ENCODE measurements at regions not wholly inside any gene's neighbourhood (a gene's known extent, or its start where the extent isn't known, plus 50 kb on each side); places are given as distances from the start of the nearest gene placed in this dataset.
"Not testable (repeated sequence)": the region's sequence is repeated elsewhere in the genome, so short reads cannot be mapped to it uniquely, and the experiment has no call there.

- intact Hi-C loops (cut with micrococcal nuclease) = no loop called here
- Mint-ChIP-seq H3K9me3 (peaks cover 0 to 10% (median 6%) of the 10 kb centered on the region in 8 donors), H3K27ac (no peak overlapping the region), H3K36me3 (peaks cover 0 to 2% of the 10 kb centered on the region in 2 donors), H3K27me3 (peaks cover 0 to 1% of the 10 kb centered on the region in 2 donors), H3K4me3 (no peak overlapping the region), H3K4me1 (no peaks in the 10 kb centered on the region)
- H3K36me3 ChIP-seq (ENCODE audit: insufficient read depth, low read length) = no peaks in the 10 kb centered on the region
- H3K4me3 ChIP-seq (ENCODE audit: low read length in 2 of 2) = no peak overlapping the region
- H3K27ac ChIP-seq (ENCODE audit: low read depth, low read length) = no peak overlapping the region
- no peaks in the 10 kb centered on the region for H3K9me3 ChIP-seq (ENCODE audit: control insufficient read depth in 1 of 2, low read length in 2 of 2)
- ChIA-PET CTCF (ENCODE audit: partially characterized antibody) (no interaction called here), POLR2A (ENCODE audit: partially characterized antibody) (no interaction called here)
- DNase-seq = no peak
- no peaks in the 10 kb centered on the region for H3K27me3 ChIP-seq (ENCODE audit: insufficient read depth, low read length)
- H3K4me1 ChIP-seq (ENCODE audit: insufficient read depth, low read length) = no peaks in the 10 kb centered on the region
These were observed 358.7 kb downstream of the HHIPL2 start for GRCh38 chr1:222189218-222189617.

GRCh38 chr1:222187566-222188332 lies 360.2 kb downstream of the HHIPL2 start:
- Histone ChIP-seq H3K27me3 (ENCODE audit: insufficient read depth, low read length) (no peaks in the 10 kb centered on the region), H3K4me3 (ENCODE audit: low read length in 2 of 2) (no peak overlapping the region), H3K9me3 (ENCODE audit: control insufficient read depth in 1 of 2, low read length in 2 of 2) (no peaks in the 10 kb centered on the region), H3K36me3 (ENCODE audit: insufficient read depth, low read length) (no peaks in the 10 kb centered on the region), H3K27ac (ENCODE audit: low read depth, low read length) (no peak overlapping the region), H3K4me1 (ENCODE audit: insufficient read depth, low read length) (no peaks in the 10 kb centered on the region)
- ChIA-PET POLR2A (ENCODE audit: partially characterized antibody) (no interaction called here), CTCF (ENCODE audit: partially characterized antibody) (interaction anchor here (1.5 kb wide), 1 partner anchor 268 kb away, joined by 3 read pairs; no protein-coding TSS in a partner anchor)
- intact Hi-C loops (cut with micrococcal nuclease) = no loop called here
- Mint-ChIP-seq H3K4me1 (no peaks in the 10 kb centered on the region), H3K9me3 (peaks cover 0 to 19% (median 9%) of the 10 kb centered on the region in 8 donors), H3K27ac (no peak overlapping the region), H3K36me3 (peaks cover 0 to 2% of the 10 kb centered on the region in 2 donors), H3K4me3 (no peak overlapping the region), H3K27me3 (peaks cover 0 to 1% of the 10 kb centered on the region in 2 donors)
- DNase-seq = no peak

- CTCF ChIA-PET (ENCODE audit: partially characterized antibody) = no interaction called here
- Mint-ChIP-seq H3K4me1 (no peaks in the 10 kb centered on the region), H3K27me3 (peaks cover 0 to 1% of the 10 kb centered on the region in 2 donors), H3K9me3 (peaks cover 0 to 22% (median 9%) of the 10 kb centered on the region in 8 donors), H3K36me3 (no peaks in the 10 kb centered on the region), H3K4me3 (no peak overlapping the region), H3K27ac (peak overlapping the region in 1 of 7 donors; percentile 53)
- no peak for DNase-seq
- intact Hi-C loops (cut with micrococcal nuclease) = no loop called here
- H3K36me3 ChIP-seq (ENCODE audit: insufficient read depth, low read length) = no peaks in the 10 kb centered on the region
- POLR2A ChIA-PET (ENCODE audit: partially characterized antibody) = no interaction called here
- no peak overlapping the region for H3K4me3 ChIP-seq (ENCODE audit: low read length in 2 of 2)
- H3K4me1 ChIP-seq (ENCODE audit: insufficient read depth, low read length) = no peaks in the 10 kb centered on the region
- H3K9me3 ChIP-seq (ENCODE audit: control insufficient read depth in 1 of 2, low read length in 2 of 2) = no peaks in the 10 kb centered on the region
- no peak overlapping the region for H3K27ac ChIP-seq (ENCODE audit: low read depth, low read length)
- no peaks in the 10 kb centered on the region for H3K27me3 ChIP-seq (ENCODE audit: insufficient read depth, low read length)
These were observed 365.3 kb downstream of the HHIPL2 start for GRCh38 chr1:222182641-222183040.

- DNase-seq = no peak
- no peaks in the 10 kb centered on the region for H3K4me1 ChIP-seq (ENCODE audit: insufficient read depth, low read length)
- no peak overlapping the region for H3K27ac ChIP-seq (ENCODE audit: low read depth, low read length)
- intact Hi-C loops (cut with micrococcal nuclease) = no loop called here
- H3K9me3 Mint-ChIP-seq = peaks cover 0 to 25% (median 11%) of the 10 kb centered on the region in 8 donors
- no peak overlapping the region for H3K4me3 Mint-ChIP-seq
- peaks cover 0 to 1% of the 10 kb centered on the region in 2 donors for H3K27me3 Mint-ChIP-seq
- ChIA-PET CTCF (ENCODE audit: partially characterized antibody) (no interaction called here), POLR2A (ENCODE audit: partially characterized antibody) (no interaction called here)
- no peak overlapping the region for H3K27ac Mint-ChIP-seq
- H3K27me3 ChIP-seq (ENCODE audit: insufficient read depth, low read length) = no peaks in the 10 kb centered on the region
- H3K9me3 ChIP-seq (ENCODE audit: control insufficient read depth in 1 of 2, low read length in 2 of 2) = no peaks in the 10 kb centered on the region
- H3K4me1 Mint-ChIP-seq = no peaks in the 10 kb centered on the region
- no peaks in the 10 kb centered on the region for H3K36me3 Mint-ChIP-seq
- no peaks in the 10 kb centered on the region for H3K36me3 ChIP-seq (ENCODE audit: insufficient read depth, low read length)
- H3K4me3 ChIP-seq (ENCODE audit: low read length in 2 of 2) = no peak overlapping the region
These were observed 366.7 kb downstream of the HHIPL2 start for GRCh38 chr1:222181191-222181590.

GRCh38 chr1:222177496-222177895 lies 370.4 kb downstream of the HHIPL2 start:
- H3K4me3 ChIP-seq (ENCODE audit: low read length in 2 of 2); H3K9me3 ChIP-seq (ENCODE audit: control insufficient read depth in 1 of 2, low read length in 2 of 2); intact Hi-C loops (cut with micrococcal nuclease); POLR2A ChIA-PET (ENCODE audit: partially characterized antibody); H3K27me3 Mint-ChIP-seq; H3K27ac ChIP-seq (ENCODE audit: low read depth, low read length); H3K36me3 Mint-ChIP-seq; DNase-seq; H3K4me3 Mint-ChIP-seq; H3K27me3 ChIP-seq (ENCODE audit: insufficient read depth, low read length); H3K36me3 ChIP-seq (ENCODE audit: insufficient read depth, low read length); H3K4me1 ChIP-seq (ENCODE audit: insufficient read depth, low read length); H3K27ac Mint-ChIP-seq; H3K4me1 Mint-ChIP-seq: not testable (repeated sequence)
- CTCF ChIA-PET (ENCODE audit: partially characterized antibody) = interaction anchor here (1.2 kb wide), 1 partner anchor 278 kb away, joined by 3 read pairs; no protein-coding TSS in a partner anchor
- peaks cover 0 to 34% (median 10%) of the 10 kb centered on the region in 8 donors for H3K9me3 Mint-ChIP-seq

- H3K4me1 ChIP-seq (ENCODE audit: insufficient read depth, low read length) = no peaks in the 10 kb centered on the region
- no peak overlapping the region for H3K4me3 Mint-ChIP-seq
- H3K4me3 ChIP-seq (ENCODE audit: low read length in 2 of 2) = no peak overlapping the region
- CTCF ChIA-PET (ENCODE audit: partially characterized antibody) = interaction anchor here (0.6 to 1.2 kb wide), 2 partner anchors 75 to 284 kb away, joined by 3 read pairs; no protein-coding TSS in a partner anchor
- DNase-seq = no peak
- peaks cover 0 to 3% of the 10 kb centered on the region in 2 donors for H3K36me3 Mint-ChIP-seq
- intact Hi-C loops (cut with micrococcal nuclease) = no loop called here
- peaks cover 0 to 50% (median 25%) of the 10 kb centered on the region in 8 donors for H3K9me3 Mint-ChIP-seq
- H3K4me1 Mint-ChIP-seq = no peaks in the 10 kb centered on the region
- POLR2A ChIA-PET (ENCODE audit: partially characterized antibody) = no interaction called here
- no peaks in the 10 kb centered on the region for H3K36me3 ChIP-seq (ENCODE audit: insufficient read depth, low read length)
- no peak overlapping the region for H3K27ac ChIP-seq (ENCODE audit: low read depth, low read length)
- peaks cover 0 to 6% of the 10 kb centered on the region in 2 donors for H3K27me3 Mint-ChIP-seq
- H3K27ac Mint-ChIP-seq = no peak overlapping the region
- H3K27me3 ChIP-seq (ENCODE audit: insufficient read depth, low read length) = no peaks in the 10 kb centered on the region
- H3K9me3 ChIP-seq (ENCODE audit: control insufficient read depth in 1 of 2, low read length in 2 of 2) = no peaks in the 10 kb centered on the region
These were observed 376.9 kb downstream of the HHIPL2 start for GRCh38 chr1:222171005-222171404.

GRCh38 chr1:222168621-222169020 lies 379.3 kb downstream of the HHIPL2 start:
- Mint-ChIP-seq H3K36me3 (peaks cover 0 to 3% of the 10 kb centered on the region in 2 donors), H3K4me1 (no peaks in the 10 kb centered on the region), H3K9me3 (peaks cover 0 to 47% (median 25%) of the 10 kb centered on the region in 8 donors), H3K27ac (no peak overlapping the region), H3K27me3 (peaks cover 0 to 6% of the 10 kb centered on the region in 2 donors), H3K4me3 (no peak overlapping the region)
- H3K27ac ChIP-seq (ENCODE audit: low read depth, low read length) = no peak overlapping the region
- intact Hi-C loops (cut with micrococcal nuclease) = no loop called here
- H3K36me3 ChIP-seq (ENCODE audit: insufficient read depth, low read length) = no peaks in the 10 kb centered on the region
- H3K9me3 ChIP-seq (ENCODE audit: control insufficient read depth in 1 of 2, low read length in 2 of 2) = no peaks in the 10 kb centered on the region
- no peaks in the 10 kb centered on the region for H3K27me3 ChIP-seq (ENCODE audit: insufficient read depth, low read length)
- H3K4me3 ChIP-seq (ENCODE audit: low read length in 2 of 2) = no peak overlapping the region
- POLR2A ChIA-PET (ENCODE audit: partially characterized antibody) = no interaction called here
- CTCF ChIA-PET (ENCODE audit: partially characterized antibody) = no interaction called here
- DNase-seq = no peak
- no peaks in the 10 kb centered on the region for H3K4me1 ChIP-seq (ENCODE audit: insufficient read depth, low read length)
